ENCODE measurements at regions not wholly inside any gene's neighbourhood (a gene's known extent, or its start where the extent isn't known, plus 50 kb on each side); places are given as distances from the start of the nearest gene placed in this dataset.

DNA sequence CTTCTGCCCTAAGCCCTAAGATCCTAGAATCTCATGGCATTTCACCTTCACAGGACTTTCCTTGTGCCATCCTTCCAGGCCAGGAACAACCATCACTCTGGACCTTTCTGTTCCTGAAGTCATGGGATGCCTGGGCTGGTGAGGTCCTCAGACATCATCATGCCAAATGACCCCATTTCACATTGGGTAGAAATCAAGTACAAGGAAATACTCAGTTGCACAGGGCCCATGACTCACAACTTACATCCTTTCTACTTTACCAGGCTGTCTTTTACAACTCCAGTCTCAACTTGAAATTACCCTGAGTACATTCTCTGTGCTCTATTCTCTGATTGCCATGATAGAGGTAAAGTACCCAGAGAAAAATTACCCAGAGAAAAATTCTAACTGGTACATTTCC is 167.1 kb downstream of the PIK3R1 start (continued):
- no peak for TF ChIP-seq ESRRG (CRISPR knock-in tag; IDR thresholded peaks at IDR 0.05)
- no peak for TF ChIP-seq ARNTL (CRISPR knock-in tag; IDR thresholded peaks at IDR 0.05; ENCODE audit: borderline replicate concordance, low read depth)
- TF ChIP-seq BACH2 (CRISPR knock-in tag; IDR thresholded peaks at IDR 0.05; ENCODE audit: borderline replicate concordance): no peak
- TF ChIP-seq OSR1 (CRISPR knock-in tag; IDR thresholded peaks at IDR 0.05): no peak

DNA sequence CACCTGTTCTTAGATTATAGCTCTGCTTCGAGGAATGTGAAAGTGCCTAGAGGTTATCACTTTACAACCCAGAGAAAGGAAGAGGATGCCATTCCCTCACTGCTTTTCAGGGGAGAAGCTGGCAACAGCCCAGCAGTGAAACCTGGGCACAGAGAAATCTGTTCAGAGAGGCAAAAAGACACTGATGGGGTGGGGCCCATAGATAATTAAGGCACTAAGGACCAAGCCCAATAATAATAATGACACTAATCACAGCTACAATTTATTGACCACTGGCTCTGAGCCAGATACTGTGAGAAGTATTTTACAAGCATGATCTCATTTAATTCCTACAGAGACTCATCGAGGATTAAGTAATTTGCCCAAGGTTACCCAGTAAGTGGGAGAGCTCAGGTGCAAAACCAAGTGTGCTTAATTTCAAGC is 168.3 kb downstream of the PIK3R1 start:
- no peak for ATAC-seq
- TF ChIP-seq ZNF8 (CRISPR knock-in tag; IDR thresholded peaks at IDR 0.05) (no peak), ISL1 (CRISPR knock-in tag; IDR thresholded peaks at IDR 0.05) (no peak), ZC3H10 (CRISPR knock-in tag; IDR thresholded peaks at IDR 0.05) (no peak), CSDC2 (CRISPR knock-in tag; IDR thresholded peaks at IDR 0.05) (no peak), ZFP30 (CRISPR knock-in tag; IDR thresholded peaks at IDR 0.05) (no peak)
- TF ChIP-seq, protein P1, sequence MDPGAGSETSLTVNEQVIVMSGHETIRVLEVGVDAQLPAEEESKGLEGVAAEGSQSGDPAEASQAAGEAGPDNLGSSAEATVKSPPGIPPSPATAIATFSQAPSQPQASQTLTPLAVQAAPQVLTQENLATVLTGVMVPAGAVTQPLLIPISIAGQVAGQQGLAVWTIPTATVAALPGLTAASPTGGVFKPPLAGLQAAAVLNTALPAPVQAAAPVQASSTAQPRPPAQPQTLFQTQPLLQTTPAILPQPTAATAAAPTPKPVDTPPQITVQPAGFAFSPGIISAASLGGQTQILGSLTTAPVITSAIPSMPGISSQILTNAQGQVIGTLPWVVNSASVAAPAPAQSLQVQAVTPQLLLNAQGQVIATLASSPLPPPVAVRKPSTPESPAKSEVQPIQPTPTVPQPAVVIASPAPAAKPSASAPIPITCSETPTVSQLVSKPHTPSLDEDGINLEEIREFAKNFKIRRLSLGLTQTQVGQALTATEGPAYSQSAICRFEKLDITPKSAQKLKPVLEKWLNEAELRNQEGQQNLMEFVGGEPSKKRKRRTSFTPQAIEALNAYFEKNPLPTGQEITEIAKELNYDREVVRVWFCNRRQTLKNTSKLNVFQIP (CRISPR knock-in tag; IDR thresholded peaks at IDR 0.05; ENCODE audit: borderline replicate concordance, low read depth): no peak
- TF ChIP-seq, protein P2, sequence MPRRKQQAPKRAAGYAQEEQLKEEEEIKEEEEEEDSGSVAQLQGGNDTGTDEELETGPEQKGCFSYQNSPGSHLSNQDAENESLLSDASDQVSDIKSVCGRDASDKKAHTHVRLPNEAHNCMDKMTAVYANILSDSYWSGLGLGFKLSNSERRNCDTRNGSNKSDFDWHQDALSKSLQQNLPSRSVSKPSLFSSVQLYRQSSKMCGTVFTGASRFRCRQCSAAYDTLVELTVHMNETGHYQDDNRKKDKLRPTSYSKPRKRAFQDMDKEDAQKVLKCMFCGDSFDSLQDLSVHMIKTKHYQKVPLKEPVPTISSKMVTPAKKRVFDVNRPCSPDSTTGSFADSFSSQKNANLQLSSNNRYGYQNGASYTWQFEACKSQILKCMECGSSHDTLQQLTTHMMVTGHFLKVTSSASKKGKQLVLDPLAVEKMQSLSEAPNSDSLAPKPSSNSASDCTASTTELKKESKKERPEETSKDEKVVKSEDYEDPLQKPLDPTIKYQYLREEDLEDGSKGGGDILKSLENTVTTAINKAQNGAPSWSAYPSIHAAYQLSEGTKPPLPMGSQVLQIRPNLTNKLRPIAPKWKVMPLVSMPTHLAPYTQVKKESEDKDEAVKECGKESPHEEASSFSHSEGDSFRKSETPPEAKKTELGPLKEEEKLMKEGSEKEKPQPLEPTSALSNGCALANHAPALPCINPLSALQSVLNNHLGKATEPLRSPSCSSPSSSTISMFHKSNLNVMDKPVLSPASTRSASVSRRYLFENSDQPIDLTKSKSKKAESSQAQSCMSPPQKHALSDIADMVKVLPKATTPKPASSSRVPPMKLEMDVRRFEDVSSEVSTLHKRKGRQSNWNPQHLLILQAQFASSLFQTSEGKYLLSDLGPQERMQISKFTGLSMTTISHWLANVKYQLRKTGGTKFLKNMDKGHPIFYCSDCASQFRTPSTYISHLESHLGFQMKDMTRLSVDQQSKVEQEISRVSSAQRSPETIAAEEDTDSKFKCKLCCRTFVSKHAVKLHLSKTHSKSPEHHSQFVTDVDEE (CRISPR knock-in tag; IDR thresholded peaks at IDR 0.05): no peak
- TF ChIP-seq, protein P3, sequence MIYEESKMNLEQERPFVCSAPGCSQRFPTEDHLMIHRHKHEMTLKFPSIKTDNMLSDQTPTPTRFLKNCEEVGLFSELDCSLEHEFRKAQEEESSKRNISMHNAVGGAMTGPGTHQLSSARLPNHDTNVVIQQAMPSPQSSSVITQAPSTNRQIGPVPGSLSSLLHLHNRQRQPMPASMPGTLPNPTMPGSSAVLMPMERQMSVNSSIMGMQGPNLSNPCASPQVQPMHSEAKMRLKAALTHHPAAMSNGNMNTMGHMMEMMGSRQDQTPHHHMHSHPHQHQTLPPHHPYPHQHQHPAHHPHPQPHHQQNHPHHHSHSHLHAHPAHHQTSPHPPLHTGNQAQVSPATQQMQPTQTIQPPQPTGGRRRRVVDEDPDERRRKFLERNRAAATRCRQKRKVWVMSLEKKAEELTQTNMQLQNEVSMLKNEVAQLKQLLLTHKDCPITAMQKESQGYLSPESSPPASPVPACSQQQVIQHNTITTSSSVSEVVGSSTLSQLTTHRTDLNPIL (CRISPR knock-in tag; IDR thresholded peaks at IDR 0.05; ENCODE audit: low read depth): no peak

DNA sequence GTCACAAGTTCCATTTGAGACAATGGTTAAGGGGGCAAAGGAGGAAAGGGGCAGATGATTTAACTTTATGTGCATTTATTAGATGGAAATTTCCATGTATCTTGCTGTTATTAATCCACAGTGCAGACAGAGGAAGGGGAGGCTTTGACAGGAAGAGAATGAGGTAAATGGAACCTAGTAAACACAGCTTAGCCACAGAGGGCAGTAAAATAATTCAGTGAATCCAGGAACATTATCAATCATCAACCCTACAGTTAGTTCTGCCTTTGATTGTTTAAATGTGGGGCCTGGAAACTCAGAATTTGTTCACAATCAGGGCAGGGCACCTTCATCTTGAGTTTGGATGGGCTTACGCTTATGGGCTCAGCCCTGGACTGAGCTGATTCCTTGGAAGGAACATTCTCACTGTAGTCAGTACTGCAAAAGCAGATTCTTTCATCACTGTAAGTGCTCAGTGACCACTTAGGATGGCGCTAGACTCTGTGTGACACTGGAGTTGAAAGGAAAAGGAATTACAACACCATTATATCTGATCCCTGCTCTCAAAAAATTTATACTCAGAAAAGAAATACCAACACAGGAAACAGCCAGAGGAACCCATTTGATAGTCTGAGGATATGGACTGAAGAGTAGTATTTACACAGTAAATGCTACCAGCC is 169.5 kb downstream of the PIK3R1 start:
- no peak for TF ChIP-seq PPARA (CRISPR knock-in tag; IDR thresholded peaks at IDR 0.05; ENCODE audit: borderline replicate concordance)
- TF ChIP-seq ZNF8 (CRISPR knock-in tag; IDR thresholded peaks at IDR 0.05): no peak
- TF ChIP-seq ZNF70 (CRISPR knock-in tag; IDR thresholded peaks at IDR 0.05): no peak
- TF ChIP-seq TCF4 (CRISPR knock-in tag; IDR thresholded peaks at IDR 0.05; ENCODE audit: borderline replicate concordance): no peak
- TF ChIP-seq ZFP30 (CRISPR knock-in tag; IDR thresholded peaks at IDR 0.05): no peak
- TF ChIP-seq OSR1 (CRISPR knock-in tag; IDR thresholded peaks at IDR 0.05): no peak
- TF ChIP-seq, protein P3 (CRISPR knock-in tag; IDR thresholded peaks at IDR 0.05; ENCODE audit: low read depth): no peak
- TF ChIP-seq ZFP3 (CRISPR knock-in tag; IDR thresholded peaks at IDR 0.05): no peak
- no peak for ATAC-seq

DNA sequence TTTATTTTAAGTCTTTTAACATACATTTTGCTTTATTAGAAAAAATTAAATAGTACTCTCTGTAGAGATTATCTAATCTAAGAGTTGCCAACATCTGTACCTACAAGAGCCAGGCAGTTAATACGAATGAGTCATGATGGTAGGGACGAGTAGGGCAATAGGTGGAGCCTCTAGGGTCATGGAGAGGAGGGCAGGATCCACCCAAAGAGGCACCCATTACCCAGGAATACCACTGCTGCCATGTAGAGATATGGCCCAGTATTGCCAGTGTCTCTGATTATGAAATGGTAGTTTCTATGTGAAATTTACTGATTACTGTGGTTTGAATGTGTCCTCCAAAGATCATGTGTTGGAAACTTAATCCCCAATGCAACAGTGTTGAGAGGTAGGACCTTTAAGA is 170.4 kb downstream of the PIK3R1 start:
- TF ChIP-seq CSDC2 (CRISPR knock-in tag; IDR thresholded peaks at IDR 0.05) (no peak), ESRRG (CRISPR knock-in tag; IDR thresholded peaks at IDR 0.05) (no peak), ISL1 (CRISPR knock-in tag; IDR thresholded peaks at IDR 0.05) (no peak), ZNF565 (CRISPR knock-in tag; conservative IDR thresholded peaks at IDR 0.05; ENCODE audit: low read depth) (no peak), ZNF70 (CRISPR knock-in tag; IDR thresholded peaks at IDR 0.05) (no peak), SNAI2 (CRISPR knock-in tag; IDR thresholded peaks at IDR 0.05) (no peak), BACH2 (CRISPR knock-in tag; IDR thresholded peaks at IDR 0.05; ENCODE audit: borderline replicate concordance) (no peak), ZC3H10 (CRISPR knock-in tag; IDR thresholded peaks at IDR 0.05) (no peak)
- TF ChIP-seq, protein P3 (CRISPR knock-in tag; IDR thresholded peaks at IDR 0.05; ENCODE audit: low read depth): no peak
- TF ChIP-seq, protein P4, sequence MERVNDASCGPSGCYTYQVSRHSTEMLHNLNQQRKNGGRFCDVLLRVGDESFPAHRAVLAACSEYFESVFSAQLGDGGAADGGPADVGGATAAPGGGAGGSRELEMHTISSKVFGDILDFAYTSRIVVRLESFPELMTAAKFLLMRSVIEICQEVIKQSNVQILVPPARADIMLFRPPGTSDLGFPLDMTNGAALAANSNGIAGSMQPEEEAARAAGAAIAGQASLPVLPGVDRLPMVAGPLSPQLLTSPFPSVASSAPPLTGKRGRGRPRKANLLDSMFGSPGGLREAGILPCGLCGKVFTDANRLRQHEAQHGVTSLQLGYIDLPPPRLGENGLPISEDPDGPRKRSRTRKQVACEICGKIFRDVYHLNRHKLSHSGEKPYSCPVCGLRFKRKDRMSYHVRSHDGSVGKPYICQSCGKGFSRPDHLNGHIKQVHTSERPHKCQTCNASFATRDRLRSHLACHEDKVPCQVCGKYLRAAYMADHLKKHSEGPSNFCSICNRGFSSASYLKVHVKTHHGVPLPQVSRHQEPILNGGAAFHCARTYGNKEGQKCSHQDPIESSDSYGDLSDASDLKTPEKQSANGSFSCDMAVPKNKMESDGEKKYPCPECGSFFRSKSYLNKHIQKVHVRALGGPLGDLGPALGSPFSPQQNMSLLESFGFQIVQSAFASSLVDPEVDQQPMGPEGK (CRISPR knock-in tag; IDR thresholded peaks at IDR 0.05; ENCODE audit: borderline replicate concordance): no peak
- no peak for ATAC-seq

All from SK-N-SH treated with all-trans-retinoic acid at 6 μM for 48 hours (cell line).